Activated CD8-positive, alpha-beta memory T cell treated with anti-CD3 and anti-CD28 coated beads, Interleukin-2, amount 50 U/mL, for 1 hour (primary cell): ENCODE measurements at regions not wholly inside any gene's neighbourhood (a gene's known extent, or its start where the extent isn't known, plus 50 kb on each side); places are given as distances from the start of the nearest gene placed in this dataset.

Source experiments
- DNase-seq: peaks from one replicate; pipeline ENCODE4 v3.0.0-alpha.2; 2020; ENCODE audit errors: extremely low read depth

- no peak for DNase-seq
Observed at GRCh38 chr18:77906103-77906892, 656.6 kb downstream of the GALR1 start.

- DNase-seq = no peak
Observed at GRCh38 chr18:77910347-77910746, 660.7 kb downstream of the GALR1 start.

GRCh38 chr18:77911971-77912605, 662.4 kb downstream of the GALR1 start:
- DNase-seq = no peak

- no peak for DNase-seq
Observed at GRCh38 chr18:77918730-77919129, 669.1 kb downstream of the GALR1 start.

GRCh38 chr18:77919923-77920322, 670.3 kb downstream of the GALR1 start:
- no peak for DNase-seq

- no peak for DNase-seq
Observed at GRCh38 chr18:77935342-77935741, 685.7 kb downstream of the GALR1 start.

- DNase-seq = no peak
Observed at GRCh38 chr18:77940566-77940965, 690.9 kb downstream of the GALR1 start.

GRCh38 chr18:77944533-77944932, 694.9 kb downstream of the GALR1 start:
- no peak for DNase-seq

- DNase-seq = no peak
Observed at GRCh38 chr18:77948567-77948966, 698.9 kb downstream of the GALR1 start.

- DNase-seq = no peak
Observed at GRCh38 chr18:77949355-77949973, 699.8 kb downstream of the GALR1 start.

GRCh38 chr18:77959248-77959647, 709.6 kb downstream of the GALR1 start:
- no peak for DNase-seq

- no peak for DNase-seq
Observed at GRCh38 chr18:77960791-77961410, 711.3 kb downstream of the GALR1 start.

- no peak for DNase-seq
Observed at GRCh38 chr18:77967071-77967470, 717.4 kb downstream of the GALR1 start.

- no peak for DNase-seq
Observed at GRCh38 chr18:77967791-77968190, 718.1 kb downstream of the GALR1 start.

- DNase-seq = no peak
Observed at GRCh38 chr18:77969972-77970371, 720.3 kb downstream of the GALR1 start.

- no peak for DNase-seq
Observed at GRCh38 chr18:77970814-77971213, 721.2 kb downstream of the GALR1 start.

GRCh38 chr18:77973745-77974144, 724.1 kb downstream of the GALR1 start:
- DNase-seq = no peak

- no peak for DNase-seq
Observed at GRCh38 chr18:77974329-77974728, 724.7 kb downstream of the GALR1 start.

GRCh38 chr18:77977331-77977730, 727.7 kb downstream of the GALR1 start:
- DNase-seq = no peak

GRCh38 chr18:77980275-77980674, 730.6 kb downstream of the GALR1 start:
- no peak for DNase-seq

GRCh38 chr18:77981874-77982273, 732.2 kb downstream of the GALR1 start:
- DNase-seq = no peak

GRCh38 chr18:77983270-77983669, 733.6 kb downstream of the GALR1 start:
- DNase-seq = no peak

GRCh38 chr18:77984178-77984577, 734.5 kb downstream of the GALR1 start:
- DNase-seq = no peak
